DOHH2 (cell line): ENCODE measurements at regions not wholly inside any gene's neighbourhood (a gene's known extent, or its start where the extent isn't known, plus 50 kb on each side); places are given as distances from the start of the nearest gene placed in this dataset.

Experiments
- H3F3A ChIP-seq: fragments of 200-600 bp; sonication (generic), shearing (Covaris generic); 2 replicates; pipeline ENCODE4 v1.6.0; 2016; ENCODE audit warnings: antibody characterized with exemption, mild to moderate bottlenecking; ENCODE audit not compliant: control insufficient read depth, insufficient read depth
- H3K27ac ChIP-seq: fragments of 200-600 bp; sonication (generic); 2 replicates; pipeline ENCODE4 v1.5.1; 2014; ENCODE audit warnings: low read depth, mild to moderate bottlenecking, low read length, moderate library complexity
- H3K27me3 ChIP-seq: fragments of 200-600 bp; sonication (generic); 2 replicates; pipeline ENCODE4 v1.6.1; 2014; ENCODE audit warnings: mild to moderate bottlenecking, low read length, mixed read lengths; ENCODE audit not compliant: control insufficient read depth
- H3K36me3 ChIP-seq: fragments of 200-600 bp; sonication (generic); 2 replicates; pipeline ENCODE4 v1.6.1; 2014; ENCODE audit warnings: mild to moderate bottlenecking, low read length, moderate library complexity, mixed read lengths; ENCODE audit not compliant: control insufficient read depth
- H3K4me1 ChIP-seq: fragments of 200-600 bp; sonication (generic); 2 replicates; pipeline ENCODE4 v1.6.1; 2014; ENCODE audit warnings: mild to moderate bottlenecking, low read length, mixed read lengths; ENCODE audit not compliant: control insufficient read depth
- H3K4me2 ChIP-seq: fragments of 200-600 bp; sonication (generic); 2 replicates; pipeline ENCODE4 v1.6.0; 2014; ENCODE audit warnings: mild to moderate bottlenecking, low read length, moderate library complexity
- H3K4me3 ChIP-seq: fragments of 200-600 bp; sonication (generic); 2 replicates; pipeline ENCODE4 v1.5.1; 2014; ENCODE audit warnings: mild to moderate bottlenecking, low read length, mixed read lengths
- H3K79me2 ChIP-seq: fragments of 200-600 bp; sonication (generic); 2 replicates; pipeline ENCODE4 v1.6.1; 2014; ENCODE audit warnings: mild to moderate bottlenecking, low read length, mixed read lengths; ENCODE audit not compliant: control insufficient read depth
- H3K9me2 ChIP-seq: fragments of 200-600 bp; sonication (generic); replicated peaks from 2 replicates; pipeline ENCODE4 v1.6.1; 2014; ENCODE audit warnings: mild to moderate bottlenecking, low read length, mixed read lengths; ENCODE audit not compliant: control insufficient read depth
- H3K9me3 ChIP-seq: fragments of 200-600 bp; sonication (generic); 2 replicates; pipeline ENCODE4 v1.6.1; 2014; ENCODE audit warnings: antibody characterized with exemption, low read length, mixed read lengths; ENCODE audit not compliant: control insufficient read depth, insufficient read depth
- H4K20me1 ChIP-seq: fragments of 200-600 bp; sonication (generic); 2 replicates; pipeline ENCODE4 v1.6.0; 2014; ENCODE audit warnings: low read depth, mild to moderate bottlenecking, antibody characterized with exemption, low read length, moderate library complexity; ENCODE audit not compliant: control insufficient read depth, insufficient read depth
- EZH2phosphoT487 ChIP-seq: fragments of 200-600 bp; sonication (generic); IDR thresholded peaks from 2 replicates; pipeline ENCODE4 v1.6.1; 2017; ENCODE audit warnings: borderline replicate concordance, mild to moderate bottlenecking, antibody characterized with exemption, low read length, moderate library complexity, mixed read lengths
- TF ChIP-seq, protein P1 (sequence below): fragments of 200-600 bp; sonication (generic); IDR thresholded peaks from one replicate; pipeline ENCODE4 v1.5.1; 2014; ENCODE audit warnings: antibody characterized with exemption, mild to moderate bottlenecking, low read depth, low read length; ENCODE audit not compliant: poor library complexity, severe bottlenecking

GRCh38 chr20:11261533-11262000 lies 587.8 kb upstream of the JAG1 start:
- Histone ChIP-seq H3K27ac (no peak overlapping the region), H3K4me3 (no peak overlapping the region), H3K4me2 (no peak overlapping the region), H3K4me1 (no peaks in the 10 kb centered on the region), H4K20me1 (no peaks in the 10 kb centered on the region), H3K9me2 (no peaks in the 10 kb centered on the region), H3F3A (no peaks in the 10 kb centered on the region), H3K9me3 (no peaks in the 10 kb centered on the region), H3K27me3 (no peaks in the 10 kb centered on the region), H3K79me2 (no peaks in the 10 kb centered on the region), H3K36me3 (no peaks in the 10 kb centered on the region)
- TF ChIP-seq, protein P1, sequence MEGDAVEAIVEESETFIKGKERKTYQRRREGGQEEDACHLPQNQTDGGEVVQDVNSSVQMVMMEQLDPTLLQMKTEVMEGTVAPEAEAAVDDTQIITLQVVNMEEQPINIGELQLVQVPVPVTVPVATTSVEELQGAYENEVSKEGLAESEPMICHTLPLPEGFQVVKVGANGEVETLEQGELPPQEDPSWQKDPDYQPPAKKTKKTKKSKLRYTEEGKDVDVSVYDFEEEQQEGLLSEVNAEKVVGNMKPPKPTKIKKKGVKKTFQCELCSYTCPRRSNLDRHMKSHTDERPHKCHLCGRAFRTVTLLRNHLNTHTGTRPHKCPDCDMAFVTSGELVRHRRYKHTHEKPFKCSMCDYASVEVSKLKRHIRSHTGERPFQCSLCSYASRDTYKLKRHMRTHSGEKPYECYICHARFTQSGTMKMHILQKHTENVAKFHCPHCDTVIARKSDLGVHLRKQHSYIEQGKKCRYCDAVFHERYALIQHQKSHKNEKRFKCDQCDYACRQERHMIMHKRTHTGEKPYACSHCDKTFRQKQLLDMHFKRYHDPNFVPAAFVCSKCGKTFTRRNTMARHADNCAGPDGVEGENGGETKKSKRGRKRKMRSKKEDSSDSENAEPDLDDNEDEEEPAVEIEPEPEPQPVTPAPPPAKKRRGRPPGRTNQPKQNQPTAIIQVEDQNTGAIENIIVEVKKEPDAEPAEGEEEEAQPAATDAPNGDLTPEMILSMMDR, result no peak
- TF ChIP-seq EZH2phosphoT487, result no peak

- Histone ChIP-seq H4K20me1 (no peaks in the 10 kb centered on the region), H3K36me3 (no peaks in the 10 kb centered on the region), H3K4me3 (no peak overlapping the region), H3K4me1 (no peaks in the 10 kb centered on the region), H3K9me2 (no peaks in the 10 kb centered on the region), H3F3A (no peaks in the 10 kb centered on the region), H3K4me2 (no peak overlapping the region), H3K79me2 (no peaks in the 10 kb centered on the region), H3K9me3 (no peaks in the 10 kb centered on the region), H3K27me3 (no peaks in the 10 kb centered on the region), H3K27ac (no peak overlapping the region)
- TF ChIP-seq EZH2phosphoT487, result no peak
- TF ChIP-seq, protein P1, result no peak
Measured at GRCh38 chr20:11266571-11266970, 592.8 kb upstream of the JAG1 start.

DNA sequence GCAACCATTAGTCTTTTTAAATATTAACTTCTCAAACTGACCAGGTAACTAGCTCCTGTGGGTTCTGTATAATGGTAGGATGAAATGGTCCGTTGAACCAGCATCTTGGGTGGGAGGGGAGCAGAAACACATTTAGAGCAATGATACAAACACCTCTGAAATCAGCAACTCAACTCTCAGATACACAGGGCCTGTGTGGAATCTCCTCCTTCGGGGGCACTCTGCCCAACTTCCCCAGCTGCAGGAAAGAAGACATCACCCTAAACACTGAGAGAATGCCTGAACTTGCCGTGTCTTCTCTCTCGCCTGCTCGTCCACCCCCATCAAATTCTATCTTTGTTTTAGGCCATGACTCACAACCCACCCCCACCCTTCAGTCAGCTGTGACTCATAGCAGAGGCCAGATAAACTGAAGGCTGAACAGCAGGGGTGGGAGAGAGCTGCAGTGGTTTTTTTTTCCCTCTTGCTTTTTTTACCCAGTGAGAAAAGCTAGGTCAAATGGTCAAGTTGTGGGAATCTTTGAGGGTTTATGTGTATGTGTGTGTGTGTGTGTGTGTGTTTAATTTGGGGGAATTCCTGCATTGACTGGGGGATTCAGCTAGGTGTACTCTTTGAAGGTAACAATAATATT lies 593.4 kb upstream of the JAG1 start:
- H3K27ac ChIP-seq, result no peak overlapping the region
- no peaks in the 10 kb centered on the region for H4K20me1 ChIP-seq
- no peak overlapping the region for H3K4me2 ChIP-seq

More for the DNA sequence above, 593.4 kb upstream of the JAG1 start:
- no peaks in the 10 kb centered on the region for H3K4me1 ChIP-seq
- H3K27me3 ChIP-seq, result no peaks in the 10 kb centered on the region
- no peaks in the 10 kb centered on the region for H3K9me2 ChIP-seq
- no peaks in the 10 kb centered on the region for H3K9me3 ChIP-seq
- no peak overlapping the region for H3K4me3 ChIP-seq
- no peaks in the 10 kb centered on the region for H3K79me2 ChIP-seq
- no peaks in the 10 kb centered on the region for H3K36me3 ChIP-seq
- H3F3A ChIP-seq, result no peaks in the 10 kb centered on the region
- TF ChIP-seq EZH2phosphoT487, result no peak
- TF ChIP-seq, protein P1, result no peak
